H4 (cell line): ENCODE measurements at regions not wholly inside any gene's neighbourhood (a gene's known extent, or its start where the extent isn't known, plus 50 kb on each side); places are given as distances from the start of the nearest gene placed in this dataset.

Source experiments
- DNase-seq: peaks from one replicate; pipeline ENCODE4 v3.0.0-alpha.2; 2015; ENCODE audit warnings: low spot score

GRCh38 chr2:42920446-42921146 lies 128.2 kb upstream of the HAAO start:
- DNase-seq = no peak

GRCh38 chr2:42918671-42919318 lies 126.4 kb upstream of the HAAO start:
- DNase-seq = no peak

- DNase-seq = no peak
These were observed 125.7 kb upstream of the HAAO start for GRCh38 chr2:42918041-42918440.

GRCh38 chr2:42917425-42917927 lies 125.1 kb upstream of the HAAO start:
- DNase-seq = no peak

- no peak for DNase-seq
These were observed 123.9 kb upstream of the HAAO start for GRCh38 chr2:42916324-42916723.

GRCh38 chr2:42914860-42915259 lies 122.5 kb upstream of the HAAO start:
- DNase-seq = no peak

GRCh38 chr2:42914314-42914713 lies 121.9 kb upstream of the HAAO start:
- DNase-seq = no peak

- no peak for DNase-seq
These were observed 121.0 kb upstream of the HAAO start for GRCh38 chr2:42913280-42913878.

- no peak for DNase-seq
These were observed 118.4 kb upstream of the HAAO start for GRCh38 chr2:42910645-42911405.

GRCh38 chr2:42909966-42910365 lies 117.6 kb upstream of the HAAO start:
- DNase-seq = no peak

GRCh38 chr2:42908518-42909200 lies 116.3 kb upstream of the HAAO start:
- no peak for DNase-seq

- no peak for DNase-seq
These were observed 115.5 kb upstream of the HAAO start for GRCh38 chr2:42907835-42908234.

- peak; percentile 92 for DNase-seq
These were observed 114.4 kb upstream of the HAAO start for GRCh38 chr2:42906557-42907411.

- no peak for DNase-seq
These were observed 113.8 kb upstream of the HAAO start for GRCh38 chr2:42906111-42906556.

GRCh38 chr2:42905341-42906110 lies 113.1 kb upstream of the HAAO start:
- DNase-seq = no peak

GRCh38 chr2:42904576-42904876 lies 112.1 kb upstream of the HAAO start:
- DNase-seq = no peak

GRCh38 chr2:42903821-42904575 lies 111.6 kb upstream of the HAAO start:
- DNase-seq = no peak

- no peak for DNase-seq
These were observed 110.7 kb upstream of the HAAO start for GRCh38 chr2:42902939-42903709.
